Astrocyte of the cerebellum (primary cell): ENCODE measurements at regions not wholly inside any gene's neighbourhood (a gene's known extent, or its start where the extent isn't known, plus 50 kb on each side); places are given as distances from the start of the nearest gene placed in this dataset.

Experiments
- DNase-seq: peaks from one replicate; pipeline ENCODE4 v3.0.0-alpha.2; 2011; ENCODE audit warnings: low read depth
- H3K4me3 ChIP-seq: 2 replicates; pipeline ENCODE4 v1.5.1; 2011; ENCODE audit warnings: mild to moderate bottlenecking, low read depth, low read length, moderate library complexity
- CTCF ChIP-seq: IDR thresholded peaks from 2 replicates; pipeline ENCODE4 v1.5.1; 2012; ENCODE audit warnings: low read length, low read depth, moderate library complexity, mild to moderate bottlenecking; ENCODE audit errors: missing control alignments
- in situ Hi-C: cut with HindIII; loops from 2 replicates; pipeline ENCODE4 v1.10.0; 2017; ENCODE audit warnings: low sequenced_read_pairs

- H3K4me3 ChIP-seq: no peak overlapping the region
- in situ Hi-C loops: no loop called here
- no peak for TF ChIP-seq CTCF
- DNase-seq: no peak
Observed at GRCh38 chr14:39912192-39913100, 480.2 kb upstream of the FBXO33 start.

- in situ Hi-C loops: no loop called here
- TF ChIP-seq CTCF: no peak
- DNase-seq: no peak
- H3K4me3 ChIP-seq: no peak overlapping the region
Observed at GRCh38 chr14:39897657-39898056, 465.4 kb upstream of the FBXO33 start.

- in situ Hi-C loops: no loop called here
- DNase-seq: no peak
- TF ChIP-seq CTCF: no peak
- H3K4me3 ChIP-seq: no peak overlapping the region
Observed at GRCh38 chr14:39890026-39890425, 457.8 kb upstream of the FBXO33 start.

- in situ Hi-C loops: no loop called here
- DNase-seq: no peak
- no peak overlapping the region for H3K4me3 ChIP-seq
- no peak for TF ChIP-seq CTCF
Observed at GRCh38 chr14:39884091-39884490, 451.9 kb upstream of the FBXO33 start.

- no peak overlapping the region for H3K4me3 ChIP-seq
- no peak for TF ChIP-seq CTCF
- DNase-seq: no peak
- in situ Hi-C loops: no loop called here
Observed at GRCh38 chr14:39880965-39881364, 448.7 kb upstream of the FBXO33 start.

- TF ChIP-seq CTCF: no peak
- H3K4me3 ChIP-seq: no peak overlapping the region
- in situ Hi-C loops: no loop called here
- no peak for DNase-seq
Observed at GRCh38 chr14:39880106-39880695, 448.0 kb upstream of the FBXO33 start.
